Stimulated activated CD4-positive, alpha-beta T cell treated with anti-CD3 and anti-CD28 coated beads, Interleukin-1b, Interleukin-23, amount 100 ng/mL, for 1 hour (primary cell): ENCODE measurements at regions not wholly inside any gene's neighbourhood (a gene's known extent, or its start where the extent isn't known, plus 50 kb on each side); places are given as distances from the start of the nearest gene placed in this dataset.
"Not testable (repeated sequence)": the region's sequence is repeated elsewhere in the genome, so short reads cannot be mapped to it uniquely, and the experiment has no call there.

Experiments used
- DNase-seq, 2 donors: peaks; one replicate each; pipeline ENCODE4 v3.0.0-alpha.2; 2020; ENCODE audit warnings: low read depth in 2 of 2

GRCh38 chr2:172287190-172287589, 140.2 kb upstream of the ITGA6 start:
- DNase-seq = no peak

DNA sequence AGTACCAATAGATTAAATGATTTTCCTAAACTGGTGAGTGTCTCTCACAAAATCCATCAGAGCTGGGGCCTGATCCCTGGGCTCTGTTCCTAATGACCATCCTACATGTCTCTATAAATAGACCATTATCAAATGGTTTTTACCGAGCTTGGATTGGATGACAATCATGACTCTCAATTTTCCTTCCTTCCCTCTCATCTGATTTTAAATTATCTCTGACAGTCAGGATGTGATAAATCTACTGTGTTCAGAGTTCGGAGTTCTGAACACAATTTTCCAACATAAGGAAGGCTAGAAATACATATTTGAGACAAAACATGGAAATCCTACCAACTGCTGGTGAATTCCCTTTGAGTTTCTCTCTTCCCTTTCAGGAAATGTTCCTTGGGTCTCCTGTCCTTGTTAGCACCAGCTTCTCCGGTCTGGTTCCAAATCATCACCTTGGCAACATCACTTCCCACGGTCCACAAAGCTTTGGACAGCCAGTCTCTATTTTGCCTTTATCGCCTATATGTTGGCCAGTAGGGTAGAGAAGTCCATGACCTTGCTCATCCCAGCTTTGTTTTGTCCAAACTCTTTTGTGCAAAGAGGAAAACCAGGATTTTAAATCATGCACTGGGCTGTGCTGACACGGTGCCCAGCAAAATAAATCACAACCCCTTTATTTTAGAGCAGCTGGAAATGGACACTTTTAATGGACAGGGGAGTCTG, 139.6 kb upstream of the ITGA6 start:
- DNase-seq = no peak

- no peak for DNase-seq
Observed at GRCh38 chr2:172288603-172289002, 138.8 kb upstream of the ITGA6 start.

DNA sequence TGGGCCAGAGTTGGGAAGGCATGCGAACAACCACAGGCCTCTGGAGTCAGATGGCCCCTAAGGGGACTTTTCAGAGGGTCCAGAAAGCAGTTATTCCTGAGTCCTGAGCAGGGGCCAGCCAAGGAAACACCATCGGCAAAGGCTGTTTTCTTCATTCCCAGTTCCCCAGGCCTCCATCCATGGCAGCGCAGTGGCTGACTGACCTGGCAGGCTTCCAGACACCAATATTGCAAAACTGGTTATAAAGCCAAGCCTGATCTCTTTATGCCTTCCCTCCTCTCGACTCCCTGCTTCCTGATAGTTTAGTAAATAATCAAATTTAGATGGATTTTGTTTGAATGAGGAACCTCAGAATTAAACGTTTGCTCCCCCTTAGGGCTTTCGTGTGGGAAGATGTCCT, 133.4 kb upstream of the ITGA6 start:
- no peak for DNase-seq

GRCh38 chr2:172294983-172295382, 132.4 kb upstream of the ITGA6 start:
- no peak for DNase-seq

DNA sequence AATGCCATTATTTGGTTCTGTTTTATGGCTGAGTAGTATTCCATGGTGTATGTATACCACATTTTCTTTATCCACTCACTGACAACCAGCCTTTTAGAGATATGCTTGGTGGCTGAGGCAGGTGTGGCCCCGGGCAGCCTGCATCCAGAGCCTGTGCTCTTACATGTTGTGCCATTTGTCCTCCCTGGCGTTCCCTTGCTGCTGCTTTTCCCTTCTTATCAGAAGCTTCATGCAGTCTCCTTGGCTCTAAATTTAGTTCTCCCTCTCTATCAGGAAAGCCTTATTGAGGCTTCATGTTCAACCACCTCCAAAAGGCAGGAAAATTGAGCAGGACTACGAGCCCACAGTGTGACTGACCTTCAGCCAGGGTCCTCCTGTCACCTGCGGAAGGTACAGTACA, 131.7 kb upstream of the ITGA6 start:
- no peak for DNase-seq

GRCh38 chr2:172296267-172297046, 130.9 kb upstream of the ITGA6 start:
- no peak for DNase-seq

- no peak for DNase-seq
Observed at GRCh38 chr2:172297531-172297930, 129.9 kb upstream of the ITGA6 start.

- no peak for DNase-seq
Observed at GRCh38 chr2:172297950-172298349, 129.4 kb upstream of the ITGA6 start.

- DNase-seq = no peak
Observed at GRCh38 chr2:172299741-172300140, 127.6 kb upstream of the ITGA6 start.

- DNase-seq = no peak
Observed at GRCh38 chr2:172300851-172301250, 126.5 kb upstream of the ITGA6 start.

GRCh38 chr2:172305066-172305465, 122.3 kb upstream of the ITGA6 start:
- no peak for DNase-seq

DNA sequence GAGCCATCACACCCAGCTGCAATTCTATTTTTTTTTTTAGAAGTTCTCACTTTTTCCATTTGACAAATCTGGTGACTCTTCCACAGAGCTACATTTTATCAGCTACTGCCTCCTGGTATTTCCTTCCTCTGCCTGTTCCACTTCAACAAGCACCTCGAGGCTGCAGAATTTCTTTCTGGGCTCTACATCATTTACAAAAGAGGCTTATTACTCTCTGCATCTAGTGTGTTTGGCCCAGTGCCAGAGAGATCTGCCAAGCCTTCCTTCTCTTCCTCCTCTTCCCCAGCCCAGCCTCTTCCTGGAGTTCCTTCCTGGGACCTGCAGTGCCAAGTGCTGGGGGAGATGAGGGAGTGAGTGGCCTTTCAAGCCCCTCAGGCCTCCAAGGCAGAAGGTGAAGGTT, 119.6 kb upstream of the ITGA6 start:
- DNase-seq = no peak

DNA sequence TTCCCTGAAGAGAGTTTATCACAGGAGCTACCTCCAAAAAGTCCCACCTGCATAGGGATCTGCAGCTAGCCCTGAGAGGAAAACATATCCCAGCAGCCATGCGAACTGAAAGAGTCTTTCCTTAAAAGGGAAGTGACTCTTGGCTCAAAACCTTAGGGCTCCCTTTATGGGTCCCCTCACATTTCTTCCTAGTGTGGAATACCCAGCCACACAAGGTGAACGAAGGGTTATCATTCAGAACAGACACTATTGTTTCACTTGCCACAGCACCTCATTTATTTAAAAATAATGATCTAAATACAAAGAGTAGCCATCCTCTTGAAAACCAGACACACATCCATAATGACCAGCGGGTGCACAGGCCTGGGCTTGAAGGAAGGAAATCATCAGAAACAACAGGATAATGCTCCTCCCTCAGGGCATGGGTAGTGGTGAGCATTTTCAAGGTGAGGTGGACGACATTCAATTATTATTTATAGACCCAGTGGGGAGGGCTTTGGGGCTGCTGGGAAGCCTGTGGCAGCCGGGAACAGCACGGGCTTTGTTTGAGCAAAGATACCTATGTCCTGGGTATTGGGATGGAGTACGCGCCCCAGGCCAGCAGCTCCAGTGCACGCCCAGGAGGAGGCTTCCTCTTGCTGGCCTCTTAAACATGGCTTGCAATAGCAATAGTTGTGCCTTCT, 119.0 kb upstream of the ITGA6 start:
- DNase-seq = no peak

GRCh38 chr2:172311921-172312345, 115.5 kb upstream of the ITGA6 start:
- no peak for DNase-seq

GRCh38 chr2:172313715-172314341, 113.6 kb upstream of the ITGA6 start:
- DNase-seq = no peak

GRCh38 chr2:172315070-172315469, 112.3 kb upstream of the ITGA6 start:
- not testable (repeated sequence) for DNase-seq

DNA sequence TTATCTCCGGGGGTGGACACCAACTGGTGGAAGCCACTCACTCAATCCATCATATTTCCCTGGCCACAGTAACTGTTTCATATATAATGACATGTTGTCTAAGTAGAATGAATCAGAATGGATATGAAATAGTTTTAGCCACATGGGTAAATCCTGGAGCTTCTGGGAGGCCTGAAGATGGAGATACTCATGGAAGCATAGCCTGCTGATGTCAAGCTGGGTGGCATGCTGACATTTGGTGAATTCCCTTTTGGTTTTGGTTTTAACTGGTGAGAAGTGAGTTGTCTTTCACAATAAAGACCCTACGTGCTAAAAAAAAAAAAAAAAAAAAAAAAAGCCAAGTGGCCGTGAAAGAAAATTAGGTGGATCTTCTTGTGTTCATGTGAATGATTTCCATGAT, 105.3 kb upstream of the ITGA6 start:
- no peak for DNase-seq

DNA sequence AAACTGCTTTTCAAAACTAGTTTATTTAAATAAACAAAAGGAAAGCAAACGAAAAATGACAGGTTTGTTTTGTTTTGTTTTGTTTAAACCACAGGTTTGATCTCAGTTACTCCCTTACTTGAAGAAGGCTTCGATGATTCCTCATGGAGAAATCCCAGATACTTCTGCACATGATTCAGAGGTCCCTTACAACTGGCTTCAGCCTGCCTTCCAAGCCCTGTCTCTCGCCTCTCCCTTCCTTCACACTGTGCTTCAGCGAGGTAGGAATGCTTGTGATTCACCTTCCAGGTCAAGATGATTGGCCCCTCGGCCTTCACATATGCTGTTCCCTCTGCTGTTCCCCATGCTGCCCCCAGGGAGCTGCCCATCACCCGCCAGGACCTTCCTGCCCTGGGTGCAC, 104.1 kb upstream of the ITGA6 start:
- no peak for DNase-seq

DNA sequence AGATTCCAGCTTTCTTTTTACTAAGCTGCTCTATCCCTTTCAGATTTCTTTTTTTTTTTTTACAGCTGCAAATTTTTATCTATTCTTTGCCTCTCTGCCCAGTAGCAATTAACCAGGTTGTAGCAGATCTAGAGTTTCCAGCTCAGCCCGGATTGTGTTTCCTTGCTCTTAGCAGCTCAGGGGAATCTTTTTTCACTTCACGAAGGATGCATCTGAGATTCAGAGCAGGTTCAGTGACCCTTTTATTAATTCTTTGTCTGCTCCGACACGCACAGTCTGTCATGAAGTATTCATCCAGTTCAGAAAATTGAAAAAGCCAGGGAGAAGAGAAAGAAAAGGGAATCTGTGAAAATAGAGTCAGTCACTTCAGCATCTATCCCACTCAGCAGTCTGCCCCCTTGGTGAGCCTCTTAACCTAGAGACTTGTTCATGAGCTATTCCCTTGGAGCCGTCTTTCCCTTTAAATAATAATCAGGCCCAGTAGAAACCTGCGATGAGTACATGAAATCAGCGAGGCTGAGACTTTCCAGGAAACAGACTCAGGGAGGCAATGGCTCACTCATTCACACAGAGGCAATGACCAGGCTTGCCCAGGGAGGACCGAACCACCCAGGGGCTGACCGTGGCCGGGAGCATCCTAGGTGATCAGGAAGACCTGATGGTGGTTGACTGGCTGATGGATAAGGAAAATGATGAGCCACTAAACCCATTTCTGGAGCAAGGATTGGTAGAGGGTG, 103.4 kb upstream of the ITGA6 start:
- DNase-seq = no peak

- no peak for DNase-seq
Observed at GRCh38 chr2:172326211-172326509, 101.2 kb upstream of the ITGA6 start.
